Stomach (tissue), 8 donors: ENCODE measurements at regions not wholly inside any gene's neighbourhood (a gene's known extent, or its start where the extent isn't known, plus 50 kb on each side); places are given as distances from the start of the nearest gene placed in this dataset.

Experiments
- DNase-seq, 2 donors: peaks; one replicate each; pipeline versions ENCODE4 v3.0.0 to v3.0.0-alpha.2; 2013 to 2019
- H3K27ac ChIP-seq, 5 donors: fragments of 200-600 bp in 4 of 5; sonication (generic) in 4 of 5; one replicate each; pipeline ENCODE4 v1.5.1; 2013 to 2019; ENCODE audit warnings: mild to moderate bottlenecking in 1 of 5, moderate library complexity in 1 of 5
- H3K27me3 ChIP-seq, 3 donors: fragments of 200-600 bp; sonication (generic); one replicate each; pipeline ENCODE4 v1.5.1; 2017 to 2019; ENCODE audit warnings: mixed run types in 1 of 3
- H3K36me3 ChIP-seq, 4 donors: fragments of 200-600 bp; sonication (generic); 1 replicate in 3 of 4; 2 replicates in 1 of 4; pipeline ENCODE4 v1.5.1; 2016 to 2019
- H3K4me1 ChIP-seq, 4 donors: fragments of 200-600 bp; sonication (generic); one replicate each; pipeline ENCODE4 v1.5.1; 2016 to 2019
- H3K4me3 ChIP-seq, 4 donors: fragments of 200-600 bp; sonication (generic) in 3 of 4; one replicate each; pipeline ENCODE4 v1.5.1; 2016 to 2019; ENCODE audit warnings: mild to moderate bottlenecking in 1 of 4
- H3K9me3 ChIP-seq, 4 donors: fragments of 200-600 bp; sonication (generic); one replicate each; pipeline ENCODE4 v1.5.1; 2016 to 2019
- CTCF ChIP-seq, 7 experiments: fragments of 450-650 bp in 4 of 7; fragments of 200-600 bp in 3 of 7; sonication (generic) in 3 of 7; IDR thresholded peaks; one replicate each; pipeline ENCODE4 v1.5.1; 2016 to 2019; ENCODE audit warnings: antibody characterized with exemption in 7 of 7, control low read depth in 2 of 7, mild to moderate bottlenecking in 1 of 7
- EP300 ChIP-seq: sonication (generic); formaldehyde crosslinking; IDR thresholded peaks from one replicate; pipeline ENCODE4 v1.6.1; 2017; ENCODE audit warnings: antibody characterized with exemption
- POLR2A ChIP-seq, 4 donors: fragments of 450-650 bp; IDR thresholded peaks; one replicate each; pipeline ENCODE4 v1.6.1; 2016; ENCODE audit warnings: antibody characterized with exemption in 4 of 4, control low read depth in 2 of 4, mild to moderate bottlenecking in 1 of 4, moderate library complexity in 1 of 4
- POLR2AphosphoS5 ChIP-seq, 3 donors: sonication (generic); formaldehyde crosslinking; IDR thresholded peaks; one replicate each; pipeline ENCODE4 v1.6.1; 2016; ENCODE audit warnings: antibody characterized with exemption in 3 of 3
- WGBS, 5 donors: extraction: QIAGEN DNeasy Blood & Tissue Kit in 3 of 5; methylation state at CpG; one replicate each; pipeline versions ENCODE4 v1.1.5 to v1.1.7; 2013 to 2018; 5-methylcytosine and 5-hydroxymethylcytosine counted together
- intact Hi-C: fragments of 100-400 bp; cut with DNase I; formaldehyde crosslinking; loops from one replicate; pipeline ENCODE4 v1.15.1; 2023; ENCODE audit warnings: low total_unique reads
- donor health status: healthy with polysubstance abuse.
- donor health status: Bipolar disorder and iron deficiency.
- donor health status: healthy.

- no peak for TF ChIP-seq POLR2AphosphoS5 (IDR thresholded peaks at IDR 0.05)
- TF ChIP-seq CTCF (IDR thresholded peaks at IDR 0.05), result no peak
- TF ChIP-seq POLR2A (IDR thresholded peaks at IDR 0.05), result no peak
- no peaks in the 10 kb centered on the region for H3K27me3 ChIP-seq
- peaks cover 0 to 3% (median 0%) of the 10 kb centered on the region in 4 donors for H3K9me3 ChIP-seq
- H3K36me3 ChIP-seq, result no peaks in the 10 kb centered on the region
- H3K27ac ChIP-seq, result no peak overlapping the region
- WGBS, 5 donors, result 93 to 97% (median 94%) methylated on average over 7 of the region's 7 CpGs
- H3K4me3 ChIP-seq, result no peak overlapping the region
- no peaks in the 10 kb centered on the region for H3K4me1 ChIP-seq
- no peak for DNase-seq
- intact Hi-C loops, result no loop called here
These were observed 556.0 kb downstream of the PTPRC start for GRCh38 chr1:199194862-199195261.

- intact Hi-C loops, result no loop called here
- 97 to 100% (median 97%) methylated on average over 2 of the region's 2 CpGs for WGBS, 5 donors
These were observed 558.9 kb downstream of the PTPRC start for GRCh38 chr1:199197695-199198094.

GRCh38 chr1:199202331-199202730 is 563.5 kb downstream of the PTPRC start:
- peaks cover 0 to 7% (median 0%) of the 10 kb centered on the region in 4 donors for H3K4me1 ChIP-seq
- no peak overlapping the region for H3K27ac ChIP-seq
- intact Hi-C loops, result no loop called here
- no peak overlapping the region for H3K4me3 ChIP-seq
- no peaks in the 10 kb centered on the region for H3K9me3 ChIP-seq
- WGBS, 5 donors, result 10 to 28% (median 20%) methylated on average over 3 of the region's 3 CpGs
- H3K27me3 ChIP-seq, result no peaks in the 10 kb centered on the region
- peak in 1 of 2 donors; percentile 47 for DNase-seq
- TF ChIP-seq EP300 (no peak), POLR2A (IDR thresholded peaks at IDR 0.05) (no peak), POLR2AphosphoS5 (IDR thresholded peaks at IDR 0.05) (no peak)
- no peaks in the 10 kb centered on the region for H3K36me3 ChIP-seq

More at GRCh38 chr1:199197695-199198094, 558.9 kb downstream of the PTPRC start:
- Histone ChIP-seq H3K27ac (no peak overlapping the region), H3K9me3 (peaks cover 0 to 3% (median 0%) of the 10 kb centered on the region in 4 donors), H3K4me3 (no peak overlapping the region), H3K36me3 (no peaks in the 10 kb centered on the region), H3K27me3 (no peaks in the 10 kb centered on the region), H3K4me1 (peaks cover 0 to 6% (median 0%) of the 10 kb centered on the region in 4 donors)
- no peak for DNase-seq
- no peak for TF ChIP-seq POLR2A (IDR thresholded peaks at IDR 0.05)
- no peak for TF ChIP-seq CTCF (IDR thresholded peaks at IDR 0.05)

- TF ChIP-seq POLR2AphosphoS5 (IDR thresholded peaks at IDR 0.05) (no peak), CTCF (IDR thresholded peaks at IDR 0.05) (no peak), POLR2A (IDR thresholded peaks at IDR 0.05) (no peak)
- intact Hi-C loops, result no loop called here
- WGBS, 5 donors, result 71 to 82% (median 80%) methylated on average over 3 of the region's 3 CpGs
These were observed 565.4 kb downstream of the PTPRC start for GRCh38 chr1:199204231-199204630.

GRCh38 chr1:199205740-199206441 is 567.1 kb downstream of the PTPRC start:
- Histone ChIP-seq H3K27me3 (no peaks in the 10 kb centered on the region), H3K27ac (no peak overlapping the region), H3K36me3 (no peaks in the 10 kb centered on the region), H3K4me1 (peaks cover 0 to 7% (median 0%) of the 10 kb centered on the region in 4 donors), H3K4me3 (no peak overlapping the region), H3K9me3 (no peaks in the 10 kb centered on the region)
- intact Hi-C loops, result no loop called here
- TF ChIP-seq EP300 (no peak), CTCF (IDR thresholded peaks at IDR 0.05) (no peak), POLR2AphosphoS5 (IDR thresholded peaks at IDR 0.05) (no peak), POLR2A (IDR thresholded peaks at IDR 0.05) (no peak)
- 68 to 78% (median 74%) methylated on average over 6 of the region's 6 CpGs for WGBS, 5 donors
- no peak for DNase-seq

More at GRCh38 chr1:199204231-199204630, 565.4 kb downstream of the PTPRC start:
- Histone ChIP-seq H3K36me3 (no peaks in the 10 kb centered on the region), H3K27ac (no peak overlapping the region), H3K27me3 (no peaks in the 10 kb centered on the region), H3K4me3 (no peak overlapping the region), H3K4me1 (peaks cover 0 to 7% (median 0%) of the 10 kb centered on the region in 4 donors), H3K9me3 (no peaks in the 10 kb centered on the region)
- no peak for DNase-seq
